ENCODE measurements at regions not wholly inside any gene's neighbourhood (a gene's known extent, or its start where the extent isn't known, plus 50 kb on each side); places are given as distances from the start of the nearest gene placed in this dataset.

GRCh38 chr13:68185444-68186141 is 955.5 kb upstream of the PCDH9 start:
- no peak for TF ChIP-seq CTCF (IDR thresholded peaks at IDR 0.05; ENCODE audit: low read depth, low read length)
- TF ChIP-seq EZH2phosphoT487 (IDR thresholded peaks at IDR 0.05; ENCODE audit: low read depth), result no peak
